ENCODE measurements at regions not wholly inside any gene's neighbourhood (a gene's known extent, or its start where the extent isn't known, plus 50 kb on each side); places are given as distances from the start of the nearest gene placed in this dataset.

DNA sequence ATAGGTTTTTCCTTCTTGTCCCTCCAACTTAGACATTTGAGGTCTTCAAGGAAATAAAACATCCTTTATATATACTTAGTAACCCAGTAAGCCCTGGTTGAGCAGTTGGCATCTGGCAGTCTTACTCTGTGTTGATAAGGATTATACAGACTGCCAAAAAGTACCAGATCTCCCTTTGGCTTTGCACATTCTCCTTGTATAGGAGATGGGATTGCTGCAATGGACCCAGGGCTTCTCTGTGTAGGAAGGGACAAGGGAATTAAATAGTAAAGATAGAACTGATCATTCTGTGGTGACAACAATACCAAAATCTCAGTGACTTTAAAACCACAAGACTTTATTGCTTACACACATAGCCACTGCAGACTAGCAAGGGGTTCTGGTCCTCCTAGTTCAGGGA lies 180.1 kb upstream of the CCDC196 start:
- Histone ChIP-seq H3K4me3 (no peak overlapping the region), H3K27ac (no peak overlapping the region), H3K9me3 (no peaks in the 10 kb centered on the region), H3K36me3 (replicated peaks in 1 of 2; ENCODE audit: insufficient read depth in 1 of 2, low read depth in 2 of 2) (no peaks in the 10 kb centered on the region), H3K4me1 (no peaks in the 10 kb centered on the region), H3K27me3 (no peaks in the 10 kb centered on the region)
- TF ChIP-seq, protein P1, sequence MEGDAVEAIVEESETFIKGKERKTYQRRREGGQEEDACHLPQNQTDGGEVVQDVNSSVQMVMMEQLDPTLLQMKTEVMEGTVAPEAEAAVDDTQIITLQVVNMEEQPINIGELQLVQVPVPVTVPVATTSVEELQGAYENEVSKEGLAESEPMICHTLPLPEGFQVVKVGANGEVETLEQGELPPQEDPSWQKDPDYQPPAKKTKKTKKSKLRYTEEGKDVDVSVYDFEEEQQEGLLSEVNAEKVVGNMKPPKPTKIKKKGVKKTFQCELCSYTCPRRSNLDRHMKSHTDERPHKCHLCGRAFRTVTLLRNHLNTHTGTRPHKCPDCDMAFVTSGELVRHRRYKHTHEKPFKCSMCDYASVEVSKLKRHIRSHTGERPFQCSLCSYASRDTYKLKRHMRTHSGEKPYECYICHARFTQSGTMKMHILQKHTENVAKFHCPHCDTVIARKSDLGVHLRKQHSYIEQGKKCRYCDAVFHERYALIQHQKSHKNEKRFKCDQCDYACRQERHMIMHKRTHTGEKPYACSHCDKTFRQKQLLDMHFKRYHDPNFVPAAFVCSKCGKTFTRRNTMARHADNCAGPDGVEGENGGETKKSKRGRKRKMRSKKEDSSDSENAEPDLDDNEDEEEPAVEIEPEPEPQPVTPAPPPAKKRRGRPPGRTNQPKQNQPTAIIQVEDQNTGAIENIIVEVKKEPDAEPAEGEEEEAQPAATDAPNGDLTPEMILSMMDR (IDR thresholded peaks at IDR 0.05) = no peak
- no peak for TF ChIP-seq POLR2A (IDR thresholded peaks at IDR 0.05)
- no peak for DNase-seq
- no peak for ATAC-seq
- intact Hi-C loops (cut with DNase I) = no loop called here

DNA sequence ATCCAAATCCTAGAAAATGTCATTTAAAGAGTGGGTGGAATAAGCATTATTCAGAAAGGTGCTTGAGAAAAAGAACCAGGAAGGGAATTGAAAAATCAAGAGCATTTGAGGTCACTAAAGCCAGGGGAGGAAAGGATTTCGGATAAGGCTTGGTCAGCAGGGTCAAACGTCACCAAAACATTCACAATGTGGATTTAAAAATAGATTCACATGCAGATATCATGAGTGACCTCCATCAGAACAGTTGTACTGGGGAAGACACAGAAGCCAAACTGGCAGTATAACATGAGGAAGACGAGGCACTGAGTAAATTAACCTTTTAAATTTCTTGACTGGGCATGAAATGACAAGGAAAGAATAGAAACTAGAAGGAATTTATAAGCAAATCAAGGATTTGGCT lies 175.1 kb upstream of the CCDC196 start:
- Histone ChIP-seq H3K27me3 (no peaks in the 10 kb centered on the region), H3K9me3 (no peaks in the 10 kb centered on the region), H3K27ac (no peak overlapping the region), H3K36me3 (replicated peaks in 1 of 2; ENCODE audit: insufficient read depth in 1 of 2, low read depth in 2 of 2) (no peaks in the 10 kb centered on the region), H3K4me1 (no peaks in the 10 kb centered on the region), H3K4me3 (no peak overlapping the region)
- TF ChIP-seq, protein P1 (IDR thresholded peaks at IDR 0.05) = no peak
- TF ChIP-seq POLR2A (IDR thresholded peaks at IDR 0.05) = no peak
- ATAC-seq = no peak
- DNase-seq = no peak
- intact Hi-C loops (cut with DNase I) = no loop called here
- 62 to 73% methylated on average over 3 of the region's 3 CpGs for WGBS, 2 donors

DNA sequence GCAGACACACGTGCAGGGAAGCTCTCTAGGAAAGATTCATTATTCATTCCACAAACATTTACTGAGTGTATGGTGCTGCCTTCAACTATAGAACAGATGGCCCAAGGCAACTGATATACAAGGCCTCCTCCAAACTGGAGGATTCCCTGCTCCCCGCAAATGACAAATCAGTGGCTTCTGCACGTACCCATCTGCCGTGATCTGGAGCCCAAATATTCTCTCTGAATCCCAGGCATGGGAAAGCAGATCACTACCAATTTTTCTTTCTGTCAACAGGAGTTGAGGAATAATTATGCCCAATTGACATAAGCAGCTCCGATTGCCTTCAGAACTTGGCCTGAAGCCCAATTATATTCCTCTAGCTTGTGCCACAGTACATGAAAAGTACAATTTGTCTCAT lies 174.2 kb upstream of the CCDC196 start:
- DNase-seq (no peak), ATAC-seq (no peak)
- intact Hi-C loops (cut with DNase I) = no loop called here
- no peak overlapping the region for H3K27ac ChIP-seq
- no peak for TF ChIP-seq POLR2A (IDR thresholded peaks at IDR 0.05)
- TF ChIP-seq, protein P1 (IDR thresholded peaks at IDR 0.05) = no peak
- no peaks in the 10 kb centered on the region for H3K9me3 ChIP-seq
- no peaks in the 10 kb centered on the region for H3K27me3 ChIP-seq
- no peak overlapping the region for H3K4me3 ChIP-seq
- no peaks in the 10 kb centered on the region for H3K4me1 ChIP-seq
- 67 to 80% methylated on average over 5 of the region's 5 CpGs for WGBS, 2 donors
- no peaks in the 10 kb centered on the region for H3K36me3 ChIP-seq (replicated peaks in 1 of 2; ENCODE audit: insufficient read depth in 1 of 2, low read depth in 2 of 2)

DNA sequence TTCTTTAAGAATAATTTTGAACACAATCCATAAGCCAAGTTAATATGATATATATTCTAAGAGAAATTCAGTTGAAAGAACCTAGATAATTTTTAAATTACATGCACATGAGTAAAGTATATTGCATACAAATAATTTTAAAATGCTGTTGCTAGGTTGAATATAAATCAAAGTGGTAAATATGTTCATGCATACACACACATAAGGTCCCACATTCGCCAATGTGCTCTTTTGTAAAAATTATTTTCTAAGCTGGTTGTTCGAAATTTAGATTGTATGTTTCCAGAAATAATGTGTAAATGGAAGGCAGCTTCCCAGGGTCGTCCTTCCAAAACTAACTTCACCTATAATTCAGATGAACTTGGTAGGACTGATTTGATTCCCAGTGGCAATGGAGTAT lies 173.7 kb upstream of the CCDC196 start:
- Histone ChIP-seq H3K9me3 (no peaks in the 10 kb centered on the region), H3K36me3 (replicated peaks in 1 of 2; ENCODE audit: insufficient read depth in 1 of 2, low read depth in 2 of 2) (no peaks in the 10 kb centered on the region), H3K27ac (no peak overlapping the region), H3K27me3 (no peaks in the 10 kb centered on the region), H3K4me3 (no peak overlapping the region), H3K4me1 (no peaks in the 10 kb centered on the region)
- TF ChIP-seq, protein P1 (IDR thresholded peaks at IDR 0.05) = no peak
- no peak for TF ChIP-seq POLR2A (IDR thresholded peaks at IDR 0.05)
- ATAC-seq (no peak), DNase-seq (no peak)
- intact Hi-C loops (cut with DNase I) = no loop called here
- 69 to 81% methylated on average over 3 of the region's 3 CpGs for WGBS, 2 donors

DNA sequence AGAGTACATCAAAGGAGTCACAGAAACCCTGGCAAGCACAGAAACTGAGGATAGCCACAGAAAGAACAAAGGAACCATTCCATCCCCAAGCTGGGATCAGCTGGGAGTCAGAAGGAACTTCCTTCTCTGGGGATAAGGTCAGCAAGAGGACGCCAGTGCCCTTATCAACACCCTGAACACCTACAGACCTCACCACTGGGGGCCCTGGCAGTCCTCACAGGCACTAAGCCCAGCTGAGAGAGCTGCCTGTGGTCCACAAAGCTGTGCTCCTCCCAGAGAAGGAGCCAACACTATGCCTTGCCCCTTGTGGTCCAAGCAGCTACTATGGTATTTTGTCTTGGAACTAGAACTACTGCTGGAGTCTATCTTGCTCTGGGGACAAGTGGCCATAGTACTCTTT lies 171.1 kb upstream of the CCDC196 start:
- 53 to 75% methylated on average over 1 of the region's 1 CpG for WGBS, 2 donors
- Histone ChIP-seq H3K9me3 (no peaks in the 10 kb centered on the region), H3K4me3 (no peak overlapping the region), H3K4me1 (no peaks in the 10 kb centered on the region), H3K27ac (no peak overlapping the region), H3K36me3 (replicated peaks in 1 of 2; ENCODE audit: insufficient read depth in 1 of 2, low read depth in 2 of 2) (no peaks in the 10 kb centered on the region), H3K27me3 (no peaks in the 10 kb centered on the region)
- TF ChIP-seq, protein P1 (IDR thresholded peaks at IDR 0.05) = no peak
- TF ChIP-seq POLR2A (IDR thresholded peaks at IDR 0.05) = no peak
- intact Hi-C loops (cut with DNase I) = no loop called here
- ATAC-seq (no peak), DNase-seq (no peak)

Data from body of pancreas (tissue), 4 donors.